GM19035 (cell line): ENCODE measurements at regions not wholly inside any gene's neighbourhood (a gene's known extent, or its start where the extent isn't known, plus 50 kb on each side); places are given as distances from the start of the nearest gene placed in this dataset.
"Not testable (repeated sequence)": the region's sequence is repeated elsewhere in the genome, so short reads cannot be mapped to it uniquely, and the experiment has no call there.

Experiments used
- ATAC-seq: cut with Tn5 transposase; IDR thresholded peaks from one replicate; pipeline ENCODE4 v1.9.1; 2021; ENCODE audit not compliant: unreplicated experiment

DNA sequence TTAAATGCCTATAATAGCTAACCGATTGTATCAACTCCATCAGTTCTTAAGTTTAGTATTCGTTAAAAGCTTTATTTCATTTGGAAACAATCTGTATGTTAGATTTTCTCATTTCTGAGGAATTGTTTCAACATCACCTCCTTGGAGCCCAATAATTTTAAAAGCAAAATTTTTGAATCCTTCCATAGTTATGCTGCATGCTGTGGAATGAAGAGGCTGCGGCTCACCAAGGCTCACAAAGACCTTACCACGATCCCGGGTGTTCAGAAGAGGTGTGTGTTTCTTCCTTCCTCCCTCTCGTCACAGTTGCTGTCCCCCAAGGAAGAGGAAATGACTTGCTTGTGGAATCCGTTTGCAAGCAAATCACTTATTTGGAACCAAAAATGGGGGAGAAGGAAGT lies 143.8 kb downstream of the FGF1 start:
- no peak for ATAC-seq

- ATAC-seq, result no peak
Measured at GRCh38 chr5:142540922-142541422, 144.9 kb downstream of the FGF1 start.

DNA sequence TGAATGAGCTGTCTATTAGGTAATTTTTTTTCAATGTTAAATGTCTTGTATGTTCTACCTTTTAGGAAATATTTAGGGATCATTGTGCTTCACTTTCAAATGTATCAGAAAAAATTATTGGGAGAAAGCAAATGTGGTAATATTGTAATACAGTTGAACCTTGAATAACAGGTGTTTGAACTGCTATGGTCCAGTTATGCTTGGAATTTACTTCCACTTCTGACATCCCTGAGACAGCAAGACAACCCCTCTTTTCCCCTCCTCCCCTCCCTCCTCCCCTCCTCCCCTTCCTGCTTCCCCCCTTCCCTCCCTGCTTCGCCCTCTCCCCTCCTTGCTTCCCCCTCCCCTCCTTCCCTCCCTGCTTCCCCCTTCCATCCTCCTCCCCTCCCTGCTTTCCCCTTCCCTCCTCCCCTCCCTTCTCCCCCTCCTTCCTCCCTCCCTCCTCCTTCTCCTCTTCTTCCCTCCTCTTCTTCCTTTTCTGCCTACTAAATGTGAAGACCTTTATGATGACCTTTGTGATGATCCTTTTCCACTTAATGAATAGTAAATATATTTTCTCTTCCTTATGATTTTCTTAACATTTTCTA lies 146.6 kb downstream of the FGF1 start:
- no peak for ATAC-seq

DNA sequence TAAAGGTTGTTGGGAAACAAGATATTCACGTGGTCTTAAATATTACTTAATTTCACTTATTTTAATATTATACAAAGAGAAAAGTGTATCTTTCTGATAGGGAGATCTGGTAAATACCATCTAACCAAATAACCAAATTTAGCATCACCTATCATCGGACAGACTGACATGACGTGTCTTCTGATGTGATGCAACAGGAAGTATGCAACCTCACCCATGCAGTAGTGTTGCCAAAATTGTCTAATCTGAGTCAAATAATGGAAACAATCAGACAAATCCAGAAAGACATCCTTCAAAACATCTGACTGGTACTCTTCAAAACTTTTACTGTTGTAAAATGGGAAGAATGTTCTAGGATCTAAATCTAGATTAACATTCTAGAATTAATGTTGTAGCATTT lies 148.0 kb downstream of the FGF1 start:
- ATAC-seq, result no peak

DNA sequence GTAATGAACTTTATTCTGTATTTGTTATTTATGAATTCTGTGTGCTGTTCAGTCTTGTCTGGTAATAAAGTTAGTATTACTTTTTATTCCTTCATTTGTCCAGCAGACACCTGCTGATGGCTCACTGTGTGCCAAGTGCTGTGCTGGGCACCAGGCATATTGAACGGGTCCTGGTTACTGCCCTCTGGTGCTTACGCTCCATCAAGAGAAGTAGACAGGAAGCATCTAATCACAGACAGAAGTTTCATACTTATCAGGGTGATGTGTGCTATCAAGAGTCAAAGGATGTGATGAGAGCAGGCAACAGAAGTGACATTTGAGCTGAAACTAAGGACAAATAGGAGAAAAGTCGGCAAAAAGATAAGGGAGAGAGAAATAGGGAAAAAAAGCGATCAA lies 153.1 kb downstream of the FGF1 start:
- ATAC-seq, result no peak

- no peak for ATAC-seq
Measured at GRCh38 chr5:142531977-142532780, 153.7 kb downstream of the FGF1 start.

DNA sequence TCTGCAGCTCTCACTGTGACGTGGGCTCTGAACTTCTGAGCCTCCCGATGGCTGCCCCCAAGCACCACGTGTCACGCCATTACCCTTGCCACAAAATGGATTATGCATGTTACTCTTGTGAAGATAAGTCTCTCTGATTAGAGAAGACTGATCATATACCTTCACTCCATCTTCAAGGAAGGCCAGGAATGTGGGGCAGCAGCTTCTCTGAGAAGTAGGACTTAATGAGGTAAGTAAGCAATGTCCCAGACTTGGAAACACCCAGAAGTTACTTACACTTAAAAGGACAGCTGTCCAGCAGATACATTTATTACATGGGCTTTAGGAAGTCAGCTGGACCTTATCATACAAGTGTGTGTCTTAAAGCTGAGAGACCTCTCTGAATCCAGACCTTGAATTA lies 155.0 kb downstream of the FGF1 start:
- no peak for ATAC-seq

DNA sequence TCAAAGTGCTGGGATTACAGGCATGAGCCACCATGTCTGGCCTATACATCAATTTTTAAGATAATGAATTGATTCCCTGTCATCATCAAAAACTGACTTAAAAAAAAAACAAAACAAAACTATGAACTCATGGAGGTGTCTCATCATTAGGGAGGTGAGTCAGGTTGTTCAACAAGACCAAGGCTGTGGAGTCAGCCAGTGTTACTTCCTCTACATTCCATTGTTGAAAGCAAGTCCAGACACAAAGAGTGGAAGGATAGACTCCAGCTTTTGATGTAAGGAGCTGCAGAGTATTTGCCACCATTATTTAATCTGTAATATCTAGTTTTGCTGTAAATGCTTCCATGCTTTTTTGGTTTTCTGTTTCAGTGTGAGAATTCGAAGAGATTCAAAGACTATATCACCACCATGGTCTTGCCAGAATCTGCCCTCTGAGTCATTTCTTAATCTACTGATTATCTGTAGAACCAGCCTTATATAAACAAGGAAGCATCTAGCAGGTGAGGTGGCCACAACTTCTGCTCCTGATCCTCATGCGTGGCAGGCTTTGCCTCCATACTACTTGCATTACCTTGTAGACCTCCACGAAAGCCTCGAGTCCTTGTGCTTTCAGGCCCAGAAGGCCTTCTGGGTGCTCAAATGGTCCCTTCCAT lies 156.1 kb downstream of the FGF1 start:
- no peak for ATAC-seq

GRCh38 chr5:142527664-142528295 lies 158.1 kb downstream of the FGF1 start:
- no peak for ATAC-seq

GRCh38 chr5:142527234-142527633 lies 158.7 kb downstream of the FGF1 start:
- ATAC-seq, result no peak

GRCh38 chr5:142522983-142523382 lies 162.9 kb downstream of the FGF1 start:
- no peak for ATAC-seq

- ATAC-seq, result no peak
Measured at GRCh38 chr5:142521706-142522105, 164.2 kb downstream of the FGF1 start.

- ATAC-seq, result no peak
Measured at GRCh38 chr5:142520885-142521284, 165.0 kb downstream of the FGF1 start.

GRCh38 chr5:142519913-142520312 lies 166.0 kb downstream of the FGF1 start:
- not testable (repeated sequence) for ATAC-seq

DNA sequence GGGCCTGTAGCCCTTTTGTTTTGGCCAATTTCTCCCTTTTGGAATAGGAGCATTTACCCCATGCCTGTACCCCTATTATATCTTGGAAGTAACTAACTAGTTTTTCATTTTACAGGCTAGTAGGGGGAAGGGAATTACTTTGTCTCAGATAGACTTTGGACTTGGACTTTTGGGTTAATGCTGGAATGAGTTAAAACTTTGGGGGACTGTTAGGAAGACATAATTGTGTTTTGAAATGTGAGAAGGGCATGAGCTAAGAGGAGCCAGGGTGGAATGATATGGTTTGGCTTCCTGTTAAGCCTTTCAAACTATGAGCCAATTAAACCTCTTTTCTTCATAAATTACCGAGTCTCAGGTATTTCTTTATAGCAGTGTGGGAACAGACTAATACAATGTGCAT lies 168.1 kb downstream of the FGF1 start:
- ATAC-seq, result no peak

- no peak for ATAC-seq
Measured at GRCh38 chr5:142516732-142517131, 169.2 kb downstream of the FGF1 start.

DNA sequence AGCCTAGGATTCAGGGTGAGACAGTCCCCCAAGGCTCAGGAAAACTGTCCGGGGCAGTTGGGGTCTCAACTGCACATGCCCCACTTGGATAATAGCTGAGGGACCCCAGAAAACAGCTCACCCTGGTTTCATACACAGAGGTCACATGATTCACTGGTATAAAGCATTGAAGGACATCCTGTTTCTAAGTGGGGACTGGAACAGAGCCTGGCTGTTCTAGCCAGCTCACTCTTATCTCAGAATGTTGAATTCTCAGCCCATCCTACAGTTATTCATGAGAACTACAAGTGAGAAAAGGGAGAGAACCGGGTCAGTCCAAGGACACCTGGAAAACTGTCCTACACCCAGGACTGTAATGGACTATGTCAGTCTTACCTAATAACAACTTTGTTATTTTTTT lies 170.9 kb downstream of the FGF1 start:
- ATAC-seq, result no peak

DNA sequence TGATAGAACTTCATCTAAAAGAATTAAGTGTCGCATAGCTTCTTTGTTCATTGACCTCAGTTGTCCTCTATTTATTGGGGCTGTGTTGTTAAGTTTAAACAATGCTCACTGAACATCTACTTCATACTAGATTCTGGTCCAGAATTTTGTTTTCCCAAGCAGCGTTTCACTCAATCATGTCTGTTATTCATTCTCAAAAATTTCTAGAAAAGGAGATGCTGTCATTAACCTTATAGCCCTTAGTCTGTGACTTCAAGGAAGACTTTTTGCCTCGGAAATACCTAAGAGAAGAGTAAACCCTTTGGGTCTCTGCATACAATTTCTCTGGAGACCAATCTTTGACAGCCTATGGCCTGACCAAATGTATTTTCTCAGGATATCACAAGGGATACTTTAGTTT lies 171.7 kb downstream of the FGF1 start:
- ATAC-seq, result no peak

DNA sequence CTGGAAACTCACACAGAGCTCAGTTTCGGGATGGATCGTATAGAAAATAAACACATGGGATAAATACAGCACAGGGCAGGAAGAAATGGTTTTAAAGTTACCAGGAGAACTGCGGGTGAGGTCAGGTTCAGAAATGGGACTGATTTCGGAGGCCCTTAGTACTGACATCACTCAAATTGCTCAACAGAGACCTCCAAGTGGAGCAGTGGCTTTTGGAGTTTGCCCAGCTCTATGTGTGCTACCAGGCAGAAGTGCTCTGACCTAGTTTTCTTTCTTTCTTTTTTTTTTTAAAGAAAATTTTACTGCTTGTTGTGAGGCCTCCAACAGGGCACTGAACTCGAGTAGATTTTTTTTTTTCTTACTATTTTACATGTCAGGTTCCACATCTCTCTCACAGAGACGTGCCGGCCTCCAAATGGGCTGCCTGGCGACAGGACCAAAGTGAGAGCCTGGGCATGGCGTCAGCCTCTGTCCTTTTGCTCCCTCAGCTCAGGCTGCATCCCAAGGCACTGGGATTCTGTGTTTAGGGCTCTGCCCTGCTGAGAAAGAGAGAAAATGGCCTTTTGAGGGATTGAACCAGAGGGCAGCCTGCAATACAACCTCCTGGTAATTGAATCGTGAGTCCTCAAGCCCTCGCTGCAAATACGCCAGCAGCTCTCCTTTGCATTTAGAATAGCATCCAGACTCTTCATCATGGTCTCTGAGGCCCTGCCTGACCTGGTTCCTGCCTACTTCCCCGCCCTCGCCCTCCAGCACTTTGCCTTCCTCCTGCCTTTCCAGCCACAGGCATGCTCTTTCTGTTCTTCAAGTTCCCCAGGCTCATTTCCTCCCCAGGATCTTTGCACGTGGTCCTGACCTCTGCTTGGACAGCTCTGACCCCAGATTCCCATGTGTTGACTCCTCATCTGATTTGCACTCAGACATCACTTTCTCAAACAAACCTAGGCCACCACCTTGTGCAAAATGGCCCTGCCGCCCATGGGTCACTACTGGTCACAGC lies 173.5 kb downstream of the FGF1 start:
- ATAC-seq, result no peak

- ATAC-seq, result no peak
Measured at GRCh38 chr5:142511358-142511757, 174.5 kb downstream of the FGF1 start.
